Liver (tissue), 3 donors: ENCODE measurements at regions not wholly inside any gene's neighbourhood (a gene's known extent, or its start where the extent isn't known, plus 50 kb on each side); places are given as distances from the start of the nearest gene placed in this dataset.

Experiments
- ATF3 ChIP-seq: IDR thresholded peaks from 2 replicates; pipeline ENCODE4 v1.6.1; 2016; ENCODE audit warnings: antibody characterized with exemption
- CTCF ChIP-seq: fragments of 150-350 bp; IDR thresholded peaks from 2 replicates; pipeline ENCODE4 v1.5.1; 2017; ENCODE audit warnings: improper control_type of control experiment, low read depth, low read length; ENCODE audit not compliant: missing input control
- FOXA1 ChIP-seq: IDR thresholded peaks from 2 replicates; pipeline ENCODE4 v1.6.1; 2016; ENCODE audit warnings: antibody characterized with exemption
- GABPA ChIP-seq, 2 donors: IDR thresholded peaks in 1 of 2; conservative IDR thresholded peaks in 1 of 2; 2 replicates each; pipeline ENCODE4 v1.6.1; 2016; ENCODE audit warnings: antibody characterized with exemption in 2 of 2, mild to moderate bottlenecking in 1 of 2, moderate library complexity in 1 of 2
- HNF4A ChIP-seq, 2 donors: conservative IDR thresholded peaks; 2 replicates each; pipeline ENCODE4 v1.6.1; 2016; ENCODE audit warnings: antibody characterized with exemption in 2 of 2, mild to moderate bottlenecking in 2 of 2
- JUND ChIP-seq, 2 donors: IDR thresholded peaks; 2 replicates each; pipeline ENCODE4 v1.6.1; 2016; ENCODE audit warnings: antibody characterized with exemption in 2 of 2
- RAD21 ChIP-seq, 2 donors: IDR thresholded peaks; 2 replicates each; pipeline ENCODE4 v1.6.1; 2016; ENCODE audit warnings: antibody characterized with exemption in 2 of 2, mild to moderate bottlenecking in 2 of 2
- REST ChIP-seq: IDR thresholded peaks from 2 replicates; pipeline ENCODE4 v1.6.1; 2016; ENCODE audit warnings: antibody characterized with exemption, mild to moderate bottlenecking
- RXRA ChIP-seq, 2 donors: IDR thresholded peaks; 2 replicates each; pipeline ENCODE4 v1.6.1; 2017 to 2018; ENCODE audit warnings: antibody characterized with exemption in 2 of 2, mild to moderate bottlenecking in 1 of 2
- SP1 ChIP-seq: IDR thresholded peaks from 2 replicates; pipeline ENCODE4 v1.6.1; 2018; ENCODE audit warnings: antibody characterized with exemption, mild to moderate bottlenecking
- YY1 ChIP-seq: IDR thresholded peaks from 2 replicates; pipeline ENCODE4 v1.6.1; 2016; ENCODE audit warnings: antibody characterized with exemption, mild to moderate bottlenecking
- ZBTB33 ChIP-seq: IDR thresholded peaks from 2 replicates; pipeline ENCODE4 v1.6.1; 2016; ENCODE audit warnings: antibody characterized with exemption
- donor health status: healthy.
- donor health status: healthy.

GRCh38 chr5:43973908-43974307 lies 370.9 kb downstream of the NNT start:
- no peak for TF ChIP-seq RAD21 (IDR thresholded peaks at IDR 0.05)
- TF ChIP-seq CTCF = no peak
- TF ChIP-seq REST = no peak
- no peak for TF ChIP-seq RXRA (IDR thresholded peaks at IDR 0.05)
- no peak for TF ChIP-seq SP1
- TF ChIP-seq ATF3 = no peak
- TF ChIP-seq FOXA1 = no peak
- TF ChIP-seq JUND (IDR thresholded peaks at IDR 0.05) = no peak
- no peak for TF ChIP-seq HNF4A (conservative IDR thresholded peaks at IDR 0.05)
- TF ChIP-seq YY1 = no peak
- no peak for TF ChIP-seq ZBTB33
- no peak for TF ChIP-seq GABPA (IDR thresholded peaks at IDR 0.05 in 1 of 2, conservative IDR thresholded peaks at IDR 0.05 in 1 of 2)
